Activated CD4-positive, alpha-beta T cell treated with anti-CD3 and anti-CD28 coated beads, Interleukin-10, Interleukin-2, amounts not matched to agents 100 ng/mL and 50 ng/mL, durations not matched to agents 16 hours and 8 hours (primary cell): ENCODE measurements at regions not wholly inside any gene's neighbourhood (a gene's known extent, or its start where the extent isn't known, plus 50 kb on each side); places are given as distances from the start of the nearest gene placed in this dataset.

Experiments
- DNase-seq: peaks from one replicate; pipeline ENCODE4 v3.0.0-alpha.2; 2020

- DNase-seq: no peak
These were observed 351.8 kb downstream of the ZIC1 start for GRCh38 chr3:147760941-147761340.

- DNase-seq: no peak
These were observed 364.0 kb downstream of the ZIC1 start for GRCh38 chr3:147773116-147773630.

GRCh38 chr3:147775411-147775810, 366.2 kb downstream of the ZIC1 start:
- DNase-seq: no peak

GRCh38 chr3:147775816-147776530, 366.8 kb downstream of the ZIC1 start:
- no peak for DNase-seq

- no peak for DNase-seq
These were observed 384.7 kb downstream of the ZIC1 start for GRCh38 chr3:147793841-147794240.

GRCh38 chr3:147794596-147794995, 385.4 kb downstream of the ZIC1 start:
- no peak for DNase-seq

- DNase-seq: no peak
These were observed 386.3 kb downstream of the ZIC1 start for GRCh38 chr3:147795418-147795817.

GRCh38 chr3:147797095-147797494, 387.9 kb downstream of the ZIC1 start:
- no peak for DNase-seq

- no peak for DNase-seq
These were observed 390.4 kb downstream of the ZIC1 start for GRCh38 chr3:147799601-147800000.

GRCh38 chr3:147807776-147808175, 398.6 kb downstream of the ZIC1 start:
- no peak for DNase-seq

GRCh38 chr3:147809206-147809605, 400.0 kb downstream of the ZIC1 start:
- no peak for DNase-seq

- DNase-seq: no peak
These were observed 403.2 kb downstream of the ZIC1 start for GRCh38 chr3:147812186-147812911.

- DNase-seq: no peak
These were observed 404.1 kb downstream of the ZIC1 start for GRCh38 chr3:147813256-147813655.

- DNase-seq: no peak
These were observed 407.6 kb downstream of the ZIC1 start for GRCh38 chr3:147816752-147817151.

- no peak for DNase-seq
These were observed 423.4 kb downstream of the ZIC1 start for GRCh38 chr3:147832611-147833010.

GRCh38 chr3:147836330-147836729, 427.2 kb downstream of the ZIC1 start:
- no peak for DNase-seq

- no peak for DNase-seq
These were observed 429.5 kb downstream of the ZIC1 start for GRCh38 chr3:147838652-147839051.

GRCh38 chr3:147843331-147843730, 434.2 kb downstream of the ZIC1 start:
- no peak for DNase-seq

GRCh38 chr3:147846293-147846692, 437.1 kb downstream of the ZIC1 start:
- DNase-seq: no peak

GRCh38 chr3:147846854-147847478, 437.8 kb downstream of the ZIC1 start:
- DNase-seq: no peak

- no peak for DNase-seq
These were observed 441.9 kb downstream of the ZIC1 start for GRCh38 chr3:147851062-147851461.

GRCh38 chr3:147854542-147854941, 445.4 kb downstream of the ZIC1 start:
- DNase-seq: no peak

- DNase-seq: no peak
These were observed 455.7 kb downstream of the ZIC1 start for GRCh38 chr3:147864754-147865354.
